ENCODE measurements at regions not wholly inside any gene's neighbourhood (a gene's known extent, or its start where the extent isn't known, plus 50 kb on each side); places are given as distances from the start of the nearest gene placed in this dataset.
"Not testable (repeated sequence)": the region's sequence is repeated elsewhere in the genome, so short reads cannot be mapped to it uniquely, and the experiment has no call there.

GRCh38 chr2:136282251-136282650 is 164.3 kb upstream of the CXCR4 start:
- Histone ChIP-seq H3K4me1 (no peaks in the 10 kb centered on the region), H3K4me3 (replicated peaks in 1 of 3) (no peak overlapping the region), H3K27ac (no peak overlapping the region), H3K9me3 (no peaks in the 10 kb centered on the region), H3K36me3 (no peaks in the 10 kb centered on the region), H3K27me3 (no peaks in the 10 kb centered on the region)
- intact Hi-C loops (cut with DNase I), result no loop called here
- no peak for TF ChIP-seq CTCF (IDR thresholded peaks at IDR 0.05)
- TF ChIP-seq POLR2A (IDR thresholded peaks at IDR 0.05), result no peak
- DNase-seq, result no peak
- WGBS, 2 donors, result 77 to 81% methylated on average over 6 of the region's 6 CpGs

GRCh38 chr2:136281281-136282114 is 163.5 kb upstream of the CXCR4 start:
- TF ChIP-seq POLR2A (IDR thresholded peaks at IDR 0.05), result no peak
- TF ChIP-seq CTCF (IDR thresholded peaks at IDR 0.05), result no peak
- intact Hi-C loops (cut with DNase I), result no loop called here
- Histone ChIP-seq H3K4me1 (no peaks in the 10 kb centered on the region), H3K27me3 (no peaks in the 10 kb centered on the region), H3K4me3 (replicated peaks in 1 of 3) (no peak overlapping the region), H3K27ac (no peak overlapping the region), H3K36me3 (no peaks in the 10 kb centered on the region), H3K9me3 (no peaks in the 10 kb centered on the region)
- 85 to 92% methylated on average over 16 to 17 of the region's 17 CpGs for WGBS, 2 donors
- no peak for DNase-seq

GRCh38 chr2:136266346-136266745 is 148.4 kb upstream of the CXCR4 start:
- H3K36me3 ChIP-seq; H3K9me3 ChIP-seq; intact Hi-C loops (cut with DNase I); H3K4me1 ChIP-seq; H3K4me3 ChIP-seq (replicated peaks in 1 of 3); H3K27me3 ChIP-seq; DNase-seq; H3K27ac ChIP-seq: not testable (repeated sequence)
- WGBS, 2 donors, result 32% methylated on average over 4 of the region's 4 CpGs; no CpG with 5 or more reads in 1 of the 2 donors

- 91 to 92% methylated on average over 3 of the region's 3 CpGs for WGBS, 2 donors
- no peaks in the 10 kb centered on the region for H3K27me3 ChIP-seq
Observed at GRCh38 chr2:136259551-136259950, 141.6 kb upstream of the CXCR4 start.

GRCh38 chr2:136257893-136258292 is 139.9 kb upstream of the CXCR4 start:
- Histone ChIP-seq H3K4me1 (no peaks in the 10 kb centered on the region), H3K4me3 (replicated peaks in 1 of 3) (no peak overlapping the region), H3K27ac (no peak overlapping the region), H3K9me3 (no peaks in the 10 kb centered on the region), H3K36me3 (no peaks in the 10 kb centered on the region), H3K27me3 (no peaks in the 10 kb centered on the region)
- no peak for TF ChIP-seq CTCF (IDR thresholded peaks at IDR 0.05)
- TF ChIP-seq POLR2A (IDR thresholded peaks at IDR 0.05), result no peak
- 79 to 85% methylated on average over 1 of the region's 1 CpG for WGBS, 2 donors
- intact Hi-C loops (cut with DNase I), result no loop called here
- no peak for DNase-seq

More at GRCh38 chr2:136259551-136259950, 141.6 kb upstream of the CXCR4 start:
- no peak overlapping the region for H3K4me3 ChIP-seq (replicated peaks in 1 of 3)
- intact Hi-C loops (cut with DNase I), result no loop called here
- H3K4me1 ChIP-seq, result no peaks in the 10 kb centered on the region
- no peaks in the 10 kb centered on the region for H3K36me3 ChIP-seq
- no peak for DNase-seq
- TF ChIP-seq POLR2A (IDR thresholded peaks at IDR 0.05) (no peak), CTCF (IDR thresholded peaks at IDR 0.05) (no peak)
- H3K9me3 ChIP-seq, result no peaks in the 10 kb centered on the region
- H3K27ac ChIP-seq, result no peak overlapping the region

All from thyroid gland (tissue), 4 donors.